HCEC 1CT (cell line): ENCODE measurements at regions not wholly inside any gene's neighbourhood (a gene's known extent, or its start where the extent isn't known, plus 50 kb on each side); places are given as distances from the start of the nearest gene placed in this dataset.
"Not testable (repeated sequence)": the region's sequence is repeated elsewhere in the genome, so short reads cannot be mapped to it uniquely, and the experiment has no call there.

ENCODE experiments used
- DNase-seq: peaks from one replicate; pipeline ENCODE4 v3.0.0-alpha.2; 2017

GRCh38 chr13:97881556-97881955 is 71.9 kb upstream of the IPO5 start:
- DNase-seq: no peak

GRCh38 chr13:97883396-97883795 is 70.1 kb upstream of the IPO5 start:
- DNase-seq: no peak

GRCh38 chr13:97884707-97885468 is 68.6 kb upstream of the IPO5 start:
- no peak for DNase-seq

GRCh38 chr13:97885641-97886040 is 67.8 kb upstream of the IPO5 start:
- DNase-seq: no peak

DNA sequence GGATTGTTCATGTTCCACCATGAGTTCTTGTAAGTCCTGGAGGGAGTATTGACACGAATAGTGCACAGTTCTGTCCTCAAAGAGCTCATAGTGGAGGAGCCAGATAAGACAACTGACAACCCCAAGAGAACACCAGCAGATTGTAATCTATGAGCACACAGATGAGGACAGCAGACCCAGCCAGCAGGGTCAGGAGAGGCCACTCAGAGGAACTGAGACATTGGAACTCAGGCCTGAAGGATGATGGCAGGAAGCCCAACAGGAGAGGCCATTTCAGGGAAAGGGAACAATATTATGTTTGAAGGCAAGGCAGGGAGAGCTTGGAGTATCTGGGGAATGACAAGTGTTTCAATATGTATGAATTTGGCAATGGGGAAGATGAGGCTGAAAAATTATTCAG is 63.7 kb upstream of the IPO5 start:
- DNase-seq: peak; percentile 6

DNA sequence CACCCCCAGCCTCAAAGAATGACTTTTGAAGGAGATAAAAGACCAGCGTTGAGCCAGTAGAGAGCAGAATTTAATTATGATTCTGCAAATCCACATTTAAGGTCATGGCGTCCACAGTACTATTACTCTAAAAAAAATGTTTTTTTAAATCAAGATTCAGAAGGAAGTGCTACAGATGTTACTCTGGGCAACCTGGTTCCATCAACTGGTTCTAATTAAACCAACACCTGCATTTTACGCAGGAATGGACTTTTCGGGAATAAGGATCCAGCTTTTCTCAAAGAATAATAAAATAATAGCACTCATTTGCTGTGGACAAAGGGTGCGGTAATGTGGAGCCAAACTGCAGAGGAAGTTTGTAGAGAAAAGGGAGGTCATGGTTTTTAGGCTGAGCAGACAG is 62.9 kb upstream of the IPO5 start:
- DNase-seq: no peak

DNA sequence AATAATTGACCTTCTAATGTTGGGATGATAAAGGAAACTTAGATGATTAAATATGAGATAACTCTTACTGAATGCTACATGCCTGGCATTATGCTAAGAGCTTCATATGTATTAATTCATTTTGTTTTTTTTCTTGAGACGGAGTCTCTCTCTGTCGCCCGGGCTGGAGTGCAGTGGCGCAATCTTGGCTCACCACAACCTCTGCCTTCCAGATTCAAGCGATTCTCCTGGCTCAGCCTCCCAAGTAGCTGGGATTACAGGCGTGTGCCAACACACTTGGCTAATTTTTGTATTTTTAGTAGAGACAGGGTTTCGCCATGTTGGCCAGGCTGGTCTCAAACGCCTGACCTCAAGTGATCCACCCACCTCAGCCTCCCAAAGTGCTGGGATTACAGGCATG is 61.5 kb upstream of the IPO5 start:
- not testable (repeated sequence) for DNase-seq

DNA sequence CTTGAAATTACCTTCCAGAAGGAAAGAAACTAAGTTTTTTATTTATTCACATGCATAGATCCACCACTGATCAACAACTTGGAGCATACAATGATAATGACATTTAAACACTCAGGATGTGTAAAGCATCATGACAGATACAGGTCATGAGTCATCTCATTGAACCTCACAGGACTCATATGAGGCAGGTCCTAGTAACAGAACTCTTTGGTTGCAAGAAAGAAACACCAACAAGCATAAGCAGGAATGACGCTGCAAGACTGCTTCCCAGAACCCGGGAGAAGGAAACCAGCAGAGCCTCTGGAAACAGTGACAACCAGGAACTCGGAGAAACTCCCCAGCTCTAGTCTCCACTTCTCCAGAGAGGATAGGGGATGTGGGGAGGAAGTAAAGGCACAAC is 60.8 kb upstream of the IPO5 start:
- peak; percentile 55 for DNase-seq

GRCh38 chr13:97895383-97895782 is 58.1 kb upstream of the IPO5 start:
- no peak for DNase-seq

- DNase-seq: no peak
Measured at GRCh38 chr13:97896446-97896845, 57.0 kb upstream of the IPO5 start.

DNA sequence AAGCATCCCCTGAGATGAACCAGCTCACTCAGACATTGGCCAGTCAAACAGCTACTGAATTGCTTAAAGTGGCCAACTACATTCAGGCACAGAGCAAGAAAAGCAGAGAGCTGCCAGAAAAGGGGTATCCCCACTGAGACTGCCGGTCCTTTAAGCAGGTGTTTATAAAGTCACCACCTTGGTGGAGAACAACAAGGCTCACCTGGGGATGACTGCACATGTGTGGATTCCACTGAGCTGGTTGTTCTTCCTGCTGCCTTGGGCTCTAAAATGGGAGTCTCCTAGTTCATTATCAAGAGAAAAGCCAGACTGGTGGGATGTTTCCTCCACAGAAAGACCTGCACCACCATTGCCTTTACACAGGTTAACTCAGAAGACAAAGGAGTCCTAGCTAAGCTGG is 51.8 kb upstream of the IPO5 start:
- no peak for DNase-seq
